ENCODE measurements at regions not wholly inside any gene's neighbourhood (a gene's known extent, or its start where the extent isn't known, plus 50 kb on each side); places are given as distances from the start of the nearest gene placed in this dataset.

DNA sequence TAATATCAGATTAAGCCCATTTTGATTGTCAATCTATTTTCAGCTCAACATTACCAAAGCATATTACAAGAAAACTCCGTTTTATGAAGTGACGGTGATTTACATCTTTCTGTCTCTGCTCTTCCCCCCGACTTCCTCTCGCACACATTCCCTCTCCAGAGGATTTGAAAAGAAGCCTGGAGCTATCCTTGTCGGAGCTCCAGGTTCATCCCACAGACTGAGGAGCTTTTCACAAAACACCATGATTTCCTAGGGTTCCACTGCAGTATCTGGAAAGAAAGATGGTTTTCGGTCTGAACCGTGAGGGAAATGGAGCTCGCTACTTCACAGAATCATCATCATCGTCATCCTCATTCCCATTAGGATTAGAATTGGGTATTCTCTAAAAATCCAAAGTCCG lies 655.5 kb upstream of the MGMT start:
- TF ChIP-seq TAF1 (IDR thresholded peaks at IDR 0.05; ENCODE audit: borderline replicate concordance, insufficient read depth, low read length) = no peak
- TF ChIP-seq, protein P1, sequence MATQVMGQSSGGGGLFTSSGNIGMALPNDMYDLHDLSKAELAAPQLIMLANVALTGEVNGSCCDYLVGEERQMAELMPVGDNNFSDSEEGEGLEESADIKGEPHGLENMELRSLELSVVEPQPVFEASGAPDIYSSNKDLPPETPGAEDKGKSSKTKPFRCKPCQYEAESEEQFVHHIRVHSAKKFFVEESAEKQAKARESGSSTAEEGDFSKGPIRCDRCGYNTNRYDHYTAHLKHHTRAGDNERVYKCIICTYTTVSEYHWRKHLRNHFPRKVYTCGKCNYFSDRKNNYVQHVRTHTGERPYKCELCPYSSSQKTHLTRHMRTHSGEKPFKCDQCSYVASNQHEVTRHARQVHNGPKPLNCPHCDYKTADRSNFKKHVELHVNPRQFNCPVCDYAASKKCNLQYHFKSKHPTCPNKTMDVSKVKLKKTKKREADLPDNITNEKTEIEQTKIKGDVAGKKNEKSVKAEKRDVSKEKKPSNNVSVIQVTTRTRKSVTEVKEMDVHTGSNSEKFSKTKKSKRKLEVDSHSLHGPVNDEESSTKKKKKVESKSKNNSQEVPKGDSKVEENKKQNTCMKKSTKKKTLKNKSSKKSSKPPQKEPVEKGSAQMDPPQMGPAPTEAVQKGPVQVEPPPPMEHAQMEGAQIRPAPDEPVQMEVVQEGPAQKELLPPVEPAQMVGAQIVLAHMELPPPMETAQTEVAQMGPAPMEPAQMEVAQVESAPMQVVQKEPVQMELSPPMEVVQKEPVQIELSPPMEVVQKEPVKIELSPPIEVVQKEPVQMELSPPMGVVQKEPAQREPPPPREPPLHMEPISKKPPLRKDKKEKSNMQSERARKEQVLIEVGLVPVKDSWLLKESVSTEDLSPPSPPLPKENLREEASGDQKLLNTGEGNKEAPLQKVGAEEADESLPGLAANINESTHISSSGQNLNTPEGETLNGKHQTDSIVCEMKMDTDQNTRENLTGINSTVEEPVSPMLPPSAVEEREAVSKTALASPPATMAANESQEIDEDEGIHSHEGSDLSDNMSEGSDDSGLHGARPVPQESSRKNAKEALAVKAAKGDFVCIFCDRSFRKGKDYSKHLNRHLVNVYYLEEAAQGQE (IDR thresholded peaks at IDR 0.05; ENCODE audit: insufficient read depth in 1 of 2, low read depth in 2 of 2, low read length in 2 of 2) = no peak
- no peak for TF ChIP-seq FOXP2 (optimal IDR thresholded peaks at IDR 0.05; ENCODE audit: borderline replicate concordance, extremely low read depth, extremely low read length, insufficient read depth)
- TF ChIP-seq POLR2AphosphoS5 (IDR thresholded peaks at IDR 0.05; ENCODE audit: low read depth, low read length) = no peak
- no peak for TF ChIP-seq SIN3A (IDR thresholded peaks at IDR 0.05; ENCODE audit: borderline replicate concordance, insufficient read depth, low read length)

DNA sequence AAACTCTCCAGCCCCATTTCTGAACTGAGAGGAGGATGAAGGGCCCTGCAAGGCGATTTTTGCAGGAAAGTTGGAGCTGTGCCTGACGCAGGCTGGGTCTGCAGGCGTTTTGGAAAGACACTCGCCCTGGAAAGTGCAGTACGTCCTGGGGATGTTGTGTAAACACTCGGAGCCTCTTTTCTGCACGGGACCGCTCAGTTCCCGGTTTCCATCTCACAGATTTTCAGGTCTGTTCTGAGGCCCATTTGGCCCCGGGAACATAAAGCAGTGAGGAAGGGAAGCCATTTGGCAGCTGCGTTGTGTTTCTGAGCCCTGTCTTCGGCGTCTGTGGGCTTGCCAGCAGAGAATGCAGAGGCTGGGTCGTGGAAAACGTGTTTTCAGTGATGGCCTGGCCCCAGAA lies 655.0 kb upstream of the MGMT start:
- TF ChIP-seq SIN3A (IDR thresholded peaks at IDR 0.05; ENCODE audit: borderline replicate concordance, insufficient read depth, low read length) (no peak), FOXP2 (optimal IDR thresholded peaks at IDR 0.05; ENCODE audit: borderline replicate concordance, extremely low read depth, extremely low read length, insufficient read depth) (no peak), POLR2AphosphoS5 (IDR thresholded peaks at IDR 0.05; ENCODE audit: low read depth, low read length) (no peak), TAF1 (IDR thresholded peaks at IDR 0.05; ENCODE audit: borderline replicate concordance, insufficient read depth, low read length) (no peak)
- TF ChIP-seq, protein P1 (IDR thresholded peaks at IDR 0.05; ENCODE audit: insufficient read depth in 1 of 2, low read depth in 2 of 2, low read length in 2 of 2) = no peak

DNA sequence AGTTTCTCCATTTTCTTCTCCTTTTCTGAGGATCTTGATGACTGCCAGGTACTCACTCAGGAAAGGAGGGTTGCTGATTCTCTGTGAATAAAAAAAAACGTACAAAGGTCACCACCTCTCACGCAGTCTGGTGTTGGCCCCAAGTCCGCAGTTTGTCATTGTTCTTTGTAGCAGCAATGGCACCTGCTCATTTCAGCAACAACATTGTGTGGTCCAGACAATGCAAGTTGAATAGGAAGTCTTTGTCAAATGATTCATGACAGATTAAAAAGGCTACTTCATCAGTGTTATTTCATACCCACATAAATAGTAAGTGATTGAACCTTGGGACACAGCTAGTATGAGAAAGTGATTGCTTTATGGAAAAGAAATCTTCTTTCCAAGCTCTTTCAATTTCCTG lies 653.5 kb upstream of the MGMT start:
- no peak for TF ChIP-seq POLR2AphosphoS5 (IDR thresholded peaks at IDR 0.05; ENCODE audit: low read depth, low read length)
- TF ChIP-seq FOXP2 (optimal IDR thresholded peaks at IDR 0.05; ENCODE audit: borderline replicate concordance, extremely low read depth, extremely low read length, insufficient read depth) = no peak
- no peak for TF ChIP-seq SIN3A (IDR thresholded peaks at IDR 0.05; ENCODE audit: borderline replicate concordance, insufficient read depth, low read length)
- TF ChIP-seq, protein P1 (IDR thresholded peaks at IDR 0.05; ENCODE audit: insufficient read depth in 1 of 2, low read depth in 2 of 2, low read length in 2 of 2) = no peak
- no peak for TF ChIP-seq TAF1 (IDR thresholded peaks at IDR 0.05; ENCODE audit: borderline replicate concordance, insufficient read depth, low read length)

DNA sequence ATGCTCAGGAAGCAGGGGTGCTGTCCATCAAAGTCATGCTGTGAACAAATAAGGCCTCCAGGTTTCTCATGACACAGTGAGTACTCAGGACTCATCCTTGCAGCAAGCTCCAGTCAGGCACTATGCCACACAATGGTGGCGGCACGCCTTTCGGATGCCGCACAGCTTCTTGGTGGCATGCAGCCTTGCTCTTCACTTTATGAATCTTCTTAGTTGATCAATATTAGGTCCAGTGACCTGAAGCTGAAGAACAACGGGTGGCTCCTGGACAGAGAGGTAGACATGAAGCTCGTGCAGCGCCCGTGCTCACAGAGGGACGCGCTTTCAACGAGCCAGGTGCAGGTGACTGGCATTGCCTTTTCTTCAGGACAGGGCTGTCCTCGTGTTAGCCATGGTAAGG lies 653.0 kb upstream of the MGMT start:
- TF ChIP-seq TAF1 (IDR thresholded peaks at IDR 0.05; ENCODE audit: borderline replicate concordance, insufficient read depth, low read length) = no peak
- TF ChIP-seq POLR2AphosphoS5 (IDR thresholded peaks at IDR 0.05; ENCODE audit: low read depth, low read length) = no peak
- TF ChIP-seq, protein P1 (IDR thresholded peaks at IDR 0.05; ENCODE audit: insufficient read depth in 1 of 2, low read depth in 2 of 2, low read length in 2 of 2) = no peak
- no peak for TF ChIP-seq SIN3A (IDR thresholded peaks at IDR 0.05; ENCODE audit: borderline replicate concordance, insufficient read depth, low read length)
- TF ChIP-seq FOXP2 (optimal IDR thresholded peaks at IDR 0.05; ENCODE audit: borderline replicate concordance, extremely low read depth, extremely low read length, insufficient read depth) = no peak

DNA sequence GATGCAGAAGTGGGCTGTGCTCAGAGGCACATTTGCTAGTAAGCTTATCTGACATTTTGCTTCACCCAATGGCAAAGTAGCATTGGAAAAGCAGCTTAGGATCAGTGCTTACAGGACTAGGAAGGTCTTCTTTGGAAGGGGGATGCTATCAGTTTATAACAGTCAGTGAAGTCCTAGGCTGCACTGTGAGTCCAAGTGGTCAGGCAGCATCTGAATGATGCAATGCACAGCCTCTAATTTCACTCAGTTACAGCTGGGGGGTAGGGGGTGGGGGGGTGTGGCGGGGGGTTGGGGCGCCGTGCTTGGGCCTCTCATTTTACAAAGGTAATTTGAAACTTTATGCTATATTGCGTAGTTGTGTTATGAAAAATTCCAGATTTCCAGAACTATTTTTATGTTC lies 652.3 kb upstream of the MGMT start:
- TF ChIP-seq POLR2AphosphoS5 (IDR thresholded peaks at IDR 0.05; ENCODE audit: low read depth, low read length) = no peak
- no peak for TF ChIP-seq FOXP2 (optimal IDR thresholded peaks at IDR 0.05; ENCODE audit: borderline replicate concordance, extremely low read depth, extremely low read length, insufficient read depth)
- TF ChIP-seq SIN3A (IDR thresholded peaks at IDR 0.05; ENCODE audit: borderline replicate concordance, insufficient read depth, low read length) = no peak
- TF ChIP-seq TAF1 (IDR thresholded peaks at IDR 0.05; ENCODE audit: borderline replicate concordance, insufficient read depth, low read length) = no peak
- TF ChIP-seq, protein P1 (IDR thresholded peaks at IDR 0.05; ENCODE audit: insufficient read depth in 1 of 2, low read depth in 2 of 2, low read length in 2 of 2) = no peak

All from PFSK-1 (cell line).